HEK293 (cell line): ENCODE measurements at regions not wholly inside any gene's neighbourhood (a gene's known extent, or its start where the extent isn't known, plus 50 kb on each side); places are given as distances from the start of the nearest gene placed in this dataset.

ENCODE experiments used
- CTCF ChIA-PET: fragments of 350-600 bp; formaldehyde crosslinking; extraction: SDS; loops from one replicate; lab custom pipeline; 2021; ENCODE audit warnings: antibody characterized with exemption; lab: Yijun Ruan, JAX
- POLR2A ChIA-PET: fragments of 300-600 bp; formaldehyde crosslinking; extraction: SDS; loops from one replicate; lab custom pipeline; 2020; ENCODE audit warnings: antibody characterized with exemption, inconsistent platforms; lab: Yijun Ruan, JAX
- H3K27ac ChIP-seq: fragments of 200-500 bp; sonication (Bioruptor generic); 2 replicates; pipeline ENCODE4 v1.5.1; 2014; ENCODE audit warnings: low read depth, low read length, control low read depth, inconsistent platforms; ENCODE audit errors: extremely low read depth
- H3K36me3 ChIP-seq, 2 experiments: fragments of 200-500 bp in 1 of 2; sonication (Bioruptor generic) in 1 of 2; 1 replicate in 1 of 2; 2 replicates in 1 of 2; pipeline ENCODE4 v1.5.1; 2014 to 2017; ENCODE audit warnings: inconsistent platforms in 2 of 2, low read length in 2 of 2; ENCODE audit not compliant: control insufficient read depth in 2 of 2, insufficient read depth in 1 of 2
- H3K4me1 ChIP-seq: fragments of 200-500 bp; sonication (Bioruptor generic); 2 replicates; pipeline ENCODE4 v1.5.1; 2014; ENCODE audit warnings: mild to moderate bottlenecking, low read length, inconsistent platforms; ENCODE audit not compliant: control insufficient read depth, insufficient read depth
- H3K4me3 ChIP-seq: 2 replicates; pipeline ENCODE4 v1.5.1; 2011; ENCODE audit warnings: low read depth, mild to moderate bottlenecking, control low read depth, low read length, moderate library complexity
- H3K9me3 ChIP-seq: fragments of 200-500 bp; sonication (Bioruptor generic); 2 replicates; pipeline ENCODE4 v1.5.1; 2014; ENCODE audit warnings: low read depth, low read length, inconsistent platforms; ENCODE audit not compliant: control insufficient read depth, insufficient read depth
- HOXC10 ChIP-seq: sonication (generic); formaldehyde crosslinking; IDR thresholded peaks from 2 replicates; pipeline ENCODE4 v1.8.1; 2023; ENCODE audit warnings: mild to moderate bottlenecking, missing genetic modification reagents
- KLF9 ChIP-seq: fragments of 450-650 bp; formaldehyde crosslinking; IDR thresholded peaks from 2 replicates; pipeline ENCODE4 v1.5.1; 2016; ENCODE audit warnings: missing biosample characterization, missing genetic modification characterization, low read depth
- SALL2 ChIP-seq: fragments of 450-650 bp; formaldehyde crosslinking; IDR thresholded peaks from 2 replicates; pipeline ENCODE4 v1.5.0; 2017; ENCODE audit warnings: missing biosample characterization, mild to moderate bottlenecking, missing genetic modification characterization, borderline replicate concordance
- SP7 ChIP-seq: fragments of 450-650 bp; formaldehyde crosslinking; IDR thresholded peaks from 2 replicates; pipeline ENCODE4 v1.5.1; 2016; ENCODE audit warnings: missing biosample characterization, missing genetic modification characterization
- ZBTB49 ChIP-seq: fragments of 450-650 bp; formaldehyde crosslinking; IDR thresholded peaks from 2 replicates; pipeline ENCODE4 v1.5.1; 2016; ENCODE audit warnings: missing biosample characterization, missing genetic modification characterization, low read depth
- ZNF10 ChIP-seq: fragments of 450-650 bp; formaldehyde crosslinking; IDR thresholded peaks from 2 replicates; pipeline ENCODE4 v1.5.1; 2017; ENCODE audit warnings: missing biosample characterization, missing genetic modification characterization
- ZNF114 ChIP-seq: fragments of 450-650 bp; formaldehyde crosslinking; IDR thresholded peaks from 2 replicates; pipeline ENCODE4 v1.5.0; 2017; ENCODE audit warnings: missing biosample characterization, missing genetic modification characterization
- ZNF121 ChIP-seq: fragments of 450-650 bp; formaldehyde crosslinking; IDR thresholded peaks from 2 replicates; pipeline ENCODE4 v1.5.1; 2016; ENCODE audit warnings: missing biosample characterization, missing genetic modification characterization
- ZNF510 ChIP-seq: fragments of 450-650 bp; formaldehyde crosslinking; IDR thresholded peaks from 2 replicates; pipeline ENCODE4 v1.5.1; 2018; ENCODE audit warnings: mild to moderate bottlenecking, missing genetic modification characterization, missing biosample characterization; ENCODE audit not compliant: insufficient replicate concordance
- ZNF514 ChIP-seq: fragments of 450-650 bp; formaldehyde crosslinking; IDR thresholded peaks from 2 replicates; pipeline ENCODE4 v1.5.1; 2016; ENCODE audit warnings: missing biosample characterization, missing genetic modification characterization
- ZNF555 ChIP-seq: fragments of 450-650 bp; formaldehyde crosslinking; conservative IDR thresholded peaks from 2 replicates; pipeline ENCODE4 v1.5.1; 2017; ENCODE audit warnings: missing biosample characterization, mild to moderate bottlenecking, missing genetic modification characterization, inconsistent platforms
- ZNF558 ChIP-seq: fragments of 450-650 bp; formaldehyde crosslinking; IDR thresholded peaks from 2 replicates; pipeline ENCODE4 v1.5.1; 2016; ENCODE audit warnings: missing biosample characterization, missing genetic modification characterization
- ZNF561 ChIP-seq: fragments of 450-650 bp; IDR thresholded peaks from 2 replicates; pipeline ENCODE4 v1.5.1; 2018; ENCODE audit warnings: missing biosample characterization, missing genetic modification characterization, borderline replicate concordance
- ZNF585B ChIP-seq: fragments of 450-650 bp; formaldehyde crosslinking; IDR thresholded peaks from 2 replicates; pipeline ENCODE4 v1.5.1; 2016; ENCODE audit warnings: missing biosample characterization, missing genetic modification characterization
- ZNF610 ChIP-seq: fragments of 450-650 bp; formaldehyde crosslinking; IDR thresholded peaks from 2 replicates; pipeline ENCODE4 v1.5.1; 2016; ENCODE audit warnings: missing biosample characterization, missing genetic modification characterization, borderline replicate concordance
- ZNF624 ChIP-seq: fragments of 450-650 bp; formaldehyde crosslinking; IDR thresholded peaks from 2 replicates; pipeline ENCODE4 v1.5.1; 2017; ENCODE audit warnings: missing biosample characterization, missing genetic modification characterization
- ZNF645 ChIP-seq: fragments of 450-650 bp; formaldehyde crosslinking; IDR thresholded peaks from 2 replicates; pipeline ENCODE4; 2016; ENCODE audit warnings: missing biosample characterization, missing genetic modification characterization
- ZNF654 ChIP-seq: fragments of 450-650 bp; formaldehyde crosslinking; IDR thresholded peaks from 2 replicates; pipeline ENCODE4 v1.5.1; 2016; ENCODE audit warnings: low read depth, missing biosample characterization, missing genetic modification characterization
- ZNF658 ChIP-seq: fragments of 450-650 bp; formaldehyde crosslinking; IDR thresholded peaks from 2 replicates; pipeline ENCODE4; 2016; ENCODE audit warnings: missing biosample characterization, missing genetic modification characterization
- ZNF692 ChIP-seq: fragments of 450-650 bp; formaldehyde crosslinking; IDR thresholded peaks from 2 replicates; pipeline ENCODE4 v1.5.1; 2016; ENCODE audit warnings: missing biosample characterization, missing genetic modification characterization
- TF ChIP-seq, protein P1 (sequence below): fragments of 450-650 bp; formaldehyde crosslinking; IDR thresholded peaks from 2 replicates; pipeline ENCODE4 v1.5.1; 2016; ENCODE audit warnings: missing biosample characterization, missing genetic modification characterization
- TF ChIP-seq, protein P2 (sequence below): fragments of 450-650 bp; formaldehyde crosslinking; IDR thresholded peaks from 2 replicates; pipeline ENCODE4 v1.5.1; 2016; ENCODE audit warnings: missing biosample characterization, missing genetic modification characterization
- TF ChIP-seq, protein P3 (sequence below): fragments of 450-650 bp; formaldehyde crosslinking; IDR thresholded peaks from 2 replicates; pipeline ENCODE4 v1.5.1; 2016; ENCODE audit warnings: missing biosample characterization, missing genetic modification characterization
- TF ChIP-seq, protein P4 (sequence below): fragments of 450-650 bp; formaldehyde crosslinking; IDR thresholded peaks from 2 replicates; pipeline ENCODE4 v1.5.1; 2017; ENCODE audit warnings: missing biosample characterization, missing genetic modification characterization

DNA sequence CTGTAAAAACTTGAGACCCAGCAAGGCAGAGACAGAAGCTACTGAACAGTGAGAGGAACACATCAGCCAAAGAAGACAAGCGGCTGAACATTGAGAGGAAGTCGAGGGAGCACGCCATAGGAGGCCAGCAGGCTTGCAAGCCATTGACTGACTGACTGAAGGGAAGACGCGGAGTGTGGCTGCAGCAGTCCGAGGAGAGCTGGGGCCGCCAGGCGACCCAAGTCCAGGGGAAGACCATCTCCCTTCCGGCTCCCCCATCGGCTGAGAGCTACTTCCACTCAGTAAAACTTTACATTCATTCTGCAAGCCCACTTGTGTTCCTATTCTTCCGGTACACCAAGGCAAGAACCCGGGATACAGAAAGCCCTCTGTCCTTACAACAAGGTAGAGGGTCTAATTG lies 167.3 kb upstream of the MBL2 start (continued):
- TF ChIP-seq ZNF645 (tag by site-specific recombination) = no peak
- TF ChIP-seq SP7 = no peak

DNA sequence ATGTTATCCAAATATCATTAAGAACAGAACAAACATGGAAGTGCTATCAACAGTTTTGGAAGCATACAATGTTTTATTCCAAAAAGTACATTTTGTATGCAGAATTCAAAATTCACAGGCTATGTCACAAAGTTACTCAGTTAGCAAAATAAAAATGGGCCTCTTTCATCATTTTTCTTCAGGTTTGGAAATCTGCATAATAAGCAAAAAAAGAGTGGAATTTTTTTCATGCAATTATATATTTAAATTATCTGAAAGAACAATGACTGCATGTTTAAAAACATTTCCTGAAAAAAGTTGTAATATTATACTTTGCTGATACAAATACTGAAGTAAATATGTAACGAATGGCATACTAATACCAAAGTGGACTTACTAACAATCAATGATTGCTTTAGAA lies 161.2 kb upstream of the MBL2 start:
- no peak for TF ChIP-seq ZNF514 (tag by site-specific recombination)
- TF ChIP-seq, protein P1, sequence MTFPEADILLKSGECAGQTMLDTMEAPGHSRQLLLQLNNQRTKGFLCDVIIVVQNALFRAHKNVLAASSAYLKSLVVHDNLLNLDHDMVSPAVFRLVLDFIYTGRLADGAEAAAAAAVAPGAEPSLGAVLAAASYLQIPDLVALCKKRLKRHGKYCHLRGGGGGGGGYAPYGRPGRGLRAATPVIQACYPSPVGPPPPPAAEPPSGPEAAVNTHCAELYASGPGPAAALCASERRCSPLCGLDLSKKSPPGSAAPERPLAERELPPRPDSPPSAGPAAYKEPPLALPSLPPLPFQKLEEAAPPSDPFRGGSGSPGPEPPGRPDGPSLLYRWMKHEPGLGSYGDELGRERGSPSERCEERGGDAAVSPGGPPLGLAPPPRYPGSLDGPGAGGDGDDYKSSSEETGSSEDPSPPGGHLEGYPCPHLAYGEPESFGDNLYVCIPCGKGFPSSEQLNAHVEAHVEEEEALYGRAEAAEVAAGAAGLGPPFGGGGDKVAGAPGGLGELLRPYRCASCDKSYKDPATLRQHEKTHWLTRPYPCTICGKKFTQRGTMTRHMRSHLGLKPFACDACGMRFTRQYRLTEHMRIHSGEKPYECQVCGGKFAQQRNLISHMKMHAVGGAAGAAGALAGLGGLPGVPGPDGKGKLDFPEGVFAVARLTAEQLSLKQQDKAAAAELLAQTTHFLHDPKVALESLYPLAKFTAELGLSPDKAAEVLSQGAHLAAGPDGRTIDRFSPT (tag by site-specific recombination) = no peak
- TF ChIP-seq, protein P2, sequence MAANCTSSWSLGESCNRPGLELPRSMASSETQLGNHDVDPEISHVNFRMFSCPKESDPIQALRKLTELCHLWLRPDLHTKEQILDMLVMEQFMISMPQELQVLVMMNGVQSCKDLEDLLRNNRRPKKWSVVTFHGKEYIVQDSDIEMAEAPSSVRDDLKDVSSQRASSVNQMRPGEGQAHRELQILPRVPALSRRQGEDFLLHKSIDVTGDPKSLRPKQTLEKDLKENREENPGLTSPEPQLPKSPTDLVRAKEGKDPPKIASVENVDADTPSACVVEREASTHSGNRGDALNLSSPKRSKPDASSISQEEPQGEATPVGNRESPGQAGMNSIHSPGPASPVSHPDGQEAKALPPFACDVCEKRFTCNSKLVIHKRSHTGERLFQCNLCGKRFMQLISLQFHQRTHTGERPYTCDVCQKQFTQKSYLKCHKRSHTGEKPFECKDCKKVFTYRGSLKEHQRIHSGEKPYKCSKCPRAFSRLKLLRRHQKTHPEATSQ (tag by site-specific recombination) = no peak
- TF ChIP-seq, protein P3, sequence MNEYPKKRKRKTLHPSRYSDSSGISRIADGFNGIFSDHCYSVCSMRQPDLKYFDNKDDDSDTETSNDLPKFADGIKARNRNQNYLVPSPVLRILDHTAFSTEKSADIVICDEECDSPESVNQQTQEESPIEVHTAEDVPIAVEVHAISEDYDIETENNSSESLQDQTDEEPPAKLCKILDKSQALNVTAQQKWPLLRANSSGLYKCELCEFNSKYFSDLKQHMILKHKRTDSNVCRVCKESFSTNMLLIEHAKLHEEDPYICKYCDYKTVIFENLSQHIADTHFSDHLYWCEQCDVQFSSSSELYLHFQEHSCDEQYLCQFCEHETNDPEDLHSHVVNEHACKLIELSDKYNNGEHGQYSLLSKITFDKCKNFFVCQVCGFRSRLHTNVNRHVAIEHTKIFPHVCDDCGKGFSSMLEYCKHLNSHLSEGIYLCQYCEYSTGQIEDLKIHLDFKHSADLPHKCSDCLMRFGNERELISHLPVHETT = no peak
- no peak for TF ChIP-seq ZNF561 (tag by site-specific recombination)
- no peak for TF ChIP-seq ZNF114
- no peak for TF ChIP-seq ZNF510 (tag by site-specific recombination)
- TF ChIP-seq ZNF658 (tag by site-specific recombination) = no peak
- no peak for TF ChIP-seq ZNF585B (tag by site-specific recombination)
- ChIA-PET POLR2A (no interaction called here), CTCF (interaction anchor here (0.6 to 0.7 kb wide), 2 partner anchors 574 to 1208 kb away, joined by 3 read pairs; no protein-coding TSS in a partner anchor)
- Histone ChIP-seq H3K27ac (no peak overlapping the region), H3K36me3 (no peaks in the 10 kb centered on the region), H3K4me1 (no peaks in the 10 kb centered on the region), H3K9me3 (no peaks in the 10 kb centered on the region), H3K4me3 (no peak overlapping the region)

DNA sequence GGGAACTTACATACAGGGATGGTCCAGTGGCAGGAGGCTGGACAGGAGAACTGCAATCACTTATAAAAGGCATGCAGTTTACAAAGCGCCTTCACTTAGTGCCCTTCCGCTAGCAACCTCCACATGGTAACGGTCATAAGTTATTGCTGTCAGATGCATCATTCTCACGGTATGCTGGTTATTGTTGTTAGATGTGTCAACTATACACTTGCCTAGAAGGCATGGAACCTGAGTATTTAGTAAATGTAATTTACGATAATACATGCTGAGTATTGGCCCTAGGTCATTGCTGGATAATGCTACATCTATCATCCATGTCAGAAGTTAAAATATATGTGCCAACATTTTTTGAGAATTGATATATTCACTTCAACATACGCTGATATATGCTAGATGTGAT lies 155.1 kb upstream of the MBL2 start:
- Histone ChIP-seq H3K4me1 (no peaks in the 10 kb centered on the region), H3K27ac (no peak overlapping the region), H3K9me3 (no peaks in the 10 kb centered on the region), H3K36me3 (no peaks in the 10 kb centered on the region), H3K4me3 (no peak overlapping the region)
- ChIA-PET CTCF (no interaction called here), POLR2A (no interaction called here)
- TF ChIP-seq KLF9 (tag by site-specific recombination) (no peak), ZNF624 (no peak), ZNF692 (no peak), ZNF558 (tag by site-specific recombination) (no peak), ZNF610 (no peak), ZNF654 (tag by site-specific recombination) (no peak), ZBTB49 (tag by site-specific recombination) (no peak), ZNF10 (tag by site-specific recombination) (no peak), ZNF121 (no peak), ZNF555 (tag by site-specific recombination) (no peak), SALL2 (tag by site-specific recombination) (no peak), HOXC10 (CRISPR knock-in tag) (no peak)
- TF ChIP-seq, protein P4, sequence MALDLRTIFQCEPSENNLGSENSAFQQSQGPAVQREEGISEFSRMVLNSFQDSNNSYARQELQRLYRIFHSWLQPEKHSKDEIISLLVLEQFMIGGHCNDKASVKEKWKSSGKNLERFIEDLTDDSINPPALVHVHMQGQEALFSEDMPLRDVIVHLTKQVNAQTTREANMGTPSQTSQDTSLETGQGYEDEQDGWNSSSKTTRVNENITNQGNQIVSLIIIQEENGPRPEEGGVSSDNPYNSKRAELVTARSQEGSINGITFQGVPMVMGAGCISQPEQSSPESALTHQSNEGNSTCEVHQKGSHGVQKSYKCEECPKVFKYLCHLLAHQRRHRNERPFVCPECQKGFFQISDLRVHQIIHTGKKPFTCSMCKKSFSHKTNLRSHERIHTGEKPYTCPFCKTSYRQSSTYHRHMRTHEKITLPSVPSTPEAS (tag by site-specific recombination) = no peak
